ENCODE measurements at regions not wholly inside any gene's neighbourhood (a gene's known extent, or its start where the extent isn't known, plus 50 kb on each side); places are given as distances from the start of the nearest gene placed in this dataset.
A peak's percentile ranks its signal among the peaks of the same experiment; 100 is the strongest.
"Not testable (repeated sequence)": the region's sequence is repeated elsewhere in the genome, so short reads cannot be mapped to it uniquely, and the experiment has no call there.

DNA sequence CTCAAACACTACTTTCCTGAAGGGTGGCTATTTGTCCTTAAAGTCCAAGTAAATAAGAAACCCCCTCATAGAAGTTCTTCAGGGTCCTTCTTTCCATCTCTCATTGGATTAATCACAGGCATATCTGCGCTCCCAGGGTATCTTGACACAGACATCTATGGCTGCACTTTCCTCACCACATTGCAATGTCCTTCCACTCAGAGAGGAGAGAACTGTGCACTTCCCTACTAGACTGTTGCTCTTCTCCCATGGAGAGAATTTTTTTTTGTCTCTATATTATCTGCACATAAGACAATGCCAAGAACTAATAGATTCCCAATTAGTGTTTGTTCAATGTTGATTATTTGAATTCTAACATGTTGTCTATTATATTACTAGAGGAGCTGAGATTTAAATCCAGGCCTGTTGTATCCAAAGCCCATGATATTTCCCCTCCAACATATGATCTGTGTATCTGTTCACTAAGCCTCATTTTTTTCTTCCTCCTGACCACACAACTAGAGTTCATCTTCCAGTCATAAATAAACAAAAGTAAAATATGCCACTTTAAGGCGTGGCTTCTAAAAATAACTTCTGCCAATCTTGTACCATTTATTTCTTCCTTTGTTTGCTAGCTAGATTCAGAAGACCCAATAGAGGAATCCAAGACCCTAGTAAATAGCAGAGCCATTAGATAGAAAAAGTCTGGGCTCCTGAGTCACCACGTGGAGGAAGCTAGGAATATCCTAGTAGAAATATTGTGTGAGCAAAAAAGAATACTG is 61.5 kb upstream of the FAM241A start:
- peak; percentile 20 for ATAC-seq
- intact Hi-C loops (cut with DNase I, micrococcal nuclease), result no loop called here
- Histone ChIP-seq H3K4me3 (no peak overlapping the region), H3K36me3 (ENCODE audit: low read depth) (no peaks in the 10 kb centered on the region), H3K9me3 (no peaks in the 10 kb centered on the region), H3K4me1 (ENCODE audit: low read depth) (peaks cover 6% of the 10 kb centered on the region)
- TF ChIP-seq CTCF (IDR thresholded peaks at IDR 0.05), result no peak
- DNase-seq, result no peak

GRCh38 chr4:112085156-112086035 is 59.9 kb upstream of the FAM241A start:
- Histone ChIP-seq H3K9me3 (no peaks in the 10 kb centered on the region), H3K4me3 (no peak overlapping the region), H3K36me3 (ENCODE audit: low read depth) (no peaks in the 10 kb centered on the region), H3K4me1 (ENCODE audit: low read depth) (peaks cover 6% of the 10 kb centered on the region)
- DNase-seq, result no peak
- TF ChIP-seq CTCF (IDR thresholded peaks at IDR 0.05), result no peak
- peak; percentile 47 for ATAC-seq
- intact Hi-C loops (cut with DNase I, micrococcal nuclease), result no loop called here

DNA sequence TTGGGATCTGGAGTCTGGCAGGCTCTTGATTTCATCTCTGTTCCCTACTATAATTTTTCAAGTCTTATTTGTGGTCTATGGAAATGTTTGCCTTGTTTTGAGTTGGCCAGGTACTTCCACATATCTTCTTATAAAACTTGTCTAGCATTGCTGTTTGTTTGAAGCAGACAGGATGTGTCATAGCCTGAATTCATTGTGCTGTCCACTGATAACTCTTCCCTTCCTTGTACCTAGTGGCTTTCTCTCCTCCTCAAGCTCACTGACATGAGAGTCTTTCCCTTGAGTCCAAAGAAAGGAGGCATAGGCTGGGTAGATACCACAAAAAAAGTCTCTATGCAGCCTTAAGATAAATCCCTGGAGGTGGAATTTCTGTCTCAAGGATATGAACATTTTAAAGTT is 59.2 kb upstream of the FAM241A start:
- no peaks in the 10 kb centered on the region for H3K9me3 ChIP-seq
- no peak for DNase-seq

GRCh38 chr4:112086661-112087060 is 58.6 kb upstream of the FAM241A start:
- intact Hi-C loops (cut with DNase I, micrococcal nuclease); ATAC-seq; H3K36me3 ChIP-seq (ENCODE audit: low read depth); H3K4me3 ChIP-seq; H3K4me1 ChIP-seq (ENCODE audit: low read depth); H3K9me3 ChIP-seq: not testable (repeated sequence)
- DNase-seq, result peak in 2 of 3 donors; percentile 42 to 54

More for the DNA sequence above, 59.2 kb upstream of the FAM241A start:
- intact Hi-C loops (cut with DNase I, micrococcal nuclease), result no loop called here
- no peak for TF ChIP-seq CTCF (IDR thresholded peaks at IDR 0.05)
- no peaks in the 10 kb centered on the region for H3K36me3 ChIP-seq (ENCODE audit: low read depth)
- no peak overlapping the region for H3K4me3 ChIP-seq
- peak; percentile 36 for ATAC-seq
- H3K4me1 ChIP-seq (ENCODE audit: low read depth), result peaks cover 6% of the 10 kb centered on the region

DNA sequence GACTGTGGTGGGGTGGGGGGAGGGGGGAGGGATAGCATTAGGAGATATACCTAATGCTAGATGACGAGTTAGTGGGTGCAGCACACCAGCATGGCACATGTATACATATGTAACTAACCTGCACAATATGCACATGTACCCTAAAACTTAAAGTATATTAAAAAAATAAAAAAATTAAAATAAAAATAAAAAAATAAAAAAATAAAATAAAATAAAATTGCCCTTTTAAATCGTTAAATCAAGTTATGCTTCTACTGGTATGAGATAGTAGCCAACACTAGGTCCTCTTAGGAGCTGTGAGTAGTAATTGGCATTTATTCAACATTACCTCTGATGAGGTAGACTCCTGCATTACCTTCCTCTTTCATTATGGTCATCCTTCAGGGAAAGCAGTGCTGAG is 52.9 kb upstream of the FAM241A start:
- H3K36me3 ChIP-seq (ENCODE audit: low read depth); ATAC-seq; H3K4me3 ChIP-seq; H3K9me3 ChIP-seq; intact Hi-C loops (cut with DNase I, micrococcal nuclease); DNase-seq; H3K4me1 ChIP-seq (ENCODE audit: low read depth): not testable (repeated sequence)

- intact Hi-C loops (cut with DNase I, micrococcal nuclease), result no loop called here
- H3K4me1 ChIP-seq (ENCODE audit: low read depth), result no peaks in the 10 kb centered on the region
- no peaks in the 10 kb centered on the region for H3K36me3 ChIP-seq (ENCODE audit: low read depth)
- TF ChIP-seq CTCF (IDR thresholded peaks at IDR 0.05), result no peak
- DNase-seq, result no peak
- no peak for ATAC-seq
- no peak overlapping the region for H3K4me3 ChIP-seq
- no peaks in the 10 kb centered on the region for H3K9me3 ChIP-seq
These were observed 51.5 kb upstream of the FAM241A start for GRCh38 chr4:112093636-112094202.

Data from mucosa of descending colon (tissue), 3 donors.